HCT116 (cell line): ENCODE measurements at regions not wholly inside any gene's neighbourhood (a gene's known extent, or its start where the extent isn't known, plus 50 kb on each side); places are given as distances from the start of the nearest gene placed in this dataset.

Experiments used
- ATAC-seq: fragments of 200-7000 bp; cut with Tn5 transposase; 2 replicates; pipeline ENCODE4 v1.9.1; 2020; ENCODE audit warnings: mild to moderate bottlenecking, moderate library complexity
- BruUV-seq: library from RNA; stranded (reverse); fragments of 400-500 nt; replicated peaks from 2 replicates; lab custom pipeline; 2021; lab: Mats Ljungman, UMichigan
- CTCF ChIA-PET: fragments of 300-600 bp; sonication (Branson Sonifier 250); formaldehyde crosslinking; loops from one replicate; lab custom pipeline; 2021; ENCODE audit warnings: antibody characterized with exemption; lab: Charles Lee
- POLR2A ChIA-PET: fragments of 300-600, 350-600 bp; sonication (Branson Sonifier 250); formaldehyde crosslinking; loops from one replicate; lab custom pipeline; 2021; ENCODE audit warnings: antibody characterized with exemption; lab: Charles Lee
- RAD21 ChIA-PET, 2 experiments: fragments of 300-600 bp; sonication (Branson Sonifier 250); formaldehyde crosslinking; loops; one replicate each; lab custom pipeline; 2023; ENCODE audit warnings: low total read pairs in 2 of 2; ENCODE audit not compliant: uncharacterized antibody in 2 of 2, unreplicated experiment in 2 of 2, low non-redundant PET in 1 of 2; lab: Charles Lee
- DNase-seq: peaks from one replicate; pipeline ENCODE4 v3.0.0-alpha.2; 2010; ENCODE audit warnings: low read depth, low spot score
- H2AFZ ChIP-seq: fragments of 200-600 bp; shearing (Covaris generic), sonication (generic); 2 replicates; pipeline ENCODE4 v1.6.1; 2017; ENCODE audit warnings: low read depth, mixed run types, mixed read lengths, antibody characterized with exemption, low read length; ENCODE audit not compliant: poor library complexity, severe bottlenecking
- H3K27ac ChIP-seq: 2 replicates; pipeline ENCODE4 v1.5.1; 2012; ENCODE audit warnings: low read depth, low read length
- H3K27me3 ChIP-seq: fragments of 200-600 bp; sonication (generic); 2 replicates; pipeline ENCODE4 v1.6.1; 2016; ENCODE audit warnings: mixed run types, low read length, mixed read lengths; ENCODE audit not compliant: insufficient read depth
- H3K36me3 ChIP-seq, 2 experiments: fragments of 200-500 bp in 1 of 2; fragments of 200-600 bp in 1 of 2; sonication (Bioruptor generic) in 1 of 2; sonication (generic) in 1 of 2; 2 replicates each; pipeline versions ENCODE4 v1.5.1 to v1.6.1; 2014 to 2016; ENCODE audit warnings: low read length in 2 of 2, inconsistent platforms in 1 of 2, mixed read lengths in 1 of 2, mixed run types in 1 of 2; ENCODE audit not compliant: insufficient read depth in 2 of 2, control insufficient read depth in 1 of 2
- H3K4me1 ChIP-seq, 2 experiments: fragments of 200-600 bp in 1 of 2; sonication (generic) in 1 of 2; 2 replicates each; pipeline versions ENCODE4 v1.5.1 to v1.6.1; 2012 to 2017; ENCODE audit warnings: low read length in 2 of 2, inconsistent platforms in 1 of 2, mild to moderate bottlenecking in 1 of 2, mixed read lengths in 1 of 2, mixed run types in 1 of 2, moderate library complexity in 1 of 2; ENCODE audit not compliant: insufficient read depth in 2 of 2, control insufficient read depth in 1 of 2
- H3K4me2 ChIP-seq: fragments of 200-600 bp; sonication (generic); 2 replicates; pipeline ENCODE4 v1.6.1; 2017; ENCODE audit warnings: mixed run types, low read length, mixed read lengths
- H3K4me3 ChIP-seq, 2 experiments: fragments of 200-600 bp in 1 of 2; sonication (generic) in 1 of 2; replicated peaks in 1 of 2; 2 replicates each; pipeline ENCODE4 v1.5.1; 2011 to 2016; ENCODE audit warnings: low read length in 2 of 2, control low read depth in 1 of 2, low read depth in 1 of 2, mild to moderate bottlenecking in 1 of 2, mixed read lengths in 1 of 2, mixed run types in 1 of 2
- H3K79me2 ChIP-seq: fragments of 200-600 bp; sonication (generic); 2 replicates; pipeline ENCODE4 v1.6.1; 2017; ENCODE audit warnings: mild to moderate bottlenecking, mixed run types, low read length, moderate library complexity, mixed read lengths; ENCODE audit not compliant: insufficient read depth
- H3K9ac ChIP-seq: fragments of 200-600 bp; sonication (generic); 2 replicates; pipeline ENCODE4 v1.6.1; 2016; ENCODE audit warnings: low read length, mixed read lengths
- H3K9me2 ChIP-seq: fragments of 200-600 bp; sonication (generic), shearing (Covaris generic); 2 replicates; pipeline ENCODE4 v1.6.1; 2017; ENCODE audit warnings: mixed run types, mild to moderate bottlenecking, moderate library complexity; ENCODE audit not compliant: insufficient read depth
- H3K9me3 ChIP-seq, 2 experiments: fragments of 200-500 bp in 1 of 2; fragments of 200-600 bp in 1 of 2; sonication (Bioruptor generic) in 1 of 2; sonication (generic) in 1 of 2; 2 replicates each; pipeline ENCODE4 v1.6.1; 2014 to 2017; ENCODE audit warnings: low read length in 2 of 2, mixed read lengths in 2 of 2, inconsistent platforms in 1 of 2, low read depth in 1 of 2, mild to moderate bottlenecking in 1 of 2, mixed run types in 1 of 2, moderate library complexity in 1 of 2; ENCODE audit not compliant: control insufficient read depth in 1 of 2, insufficient read depth in 1 of 2
- H4K20me1 ChIP-seq: fragments of 200-600 bp; sonication (generic), shearing (Covaris generic); 2 replicates; pipeline ENCODE4 v1.6.1; 2017; ENCODE audit warnings: mixed run types, mild to moderate bottlenecking, moderate library complexity; ENCODE audit not compliant: insufficient read depth
- CBX3 ChIP-seq: IDR thresholded peaks from 2 replicates; pipeline ENCODE4 v1.6.1; 2012; ENCODE audit warnings: low read depth
- EGR1 ChIP-seq: IDR thresholded peaks from 2 replicates; pipeline ENCODE4 v1.6.1; 2012; ENCODE audit warnings: low read depth
- ELF1 ChIP-seq: IDR thresholded peaks from 2 replicates; pipeline ENCODE4 v1.6.1; 2012; ENCODE audit warnings: low read depth, borderline replicate concordance
- EZH2 ChIP-seq: fragments of 200-600 bp; sonication (generic); IDR thresholded peaks from 2 replicates; pipeline ENCODE4 v1.6.1; 2017; ENCODE audit warnings: antibody characterized with exemption, mixed run types
- EZH2phosphoT487 ChIP-seq: fragments of 200-600 bp; IDR thresholded peaks from 2 replicates; pipeline ENCODE4 v1.6.1; 2018; ENCODE audit warnings: antibody characterized with exemption, borderline replicate concordance
- FOSL1 ChIP-seq: IDR thresholded peaks from 2 replicates; pipeline ENCODE4 v1.6.1; 2012; ENCODE audit warnings: low read depth
- JUND ChIP-seq: IDR thresholded peaks from 2 replicates; pipeline ENCODE4 v1.6.1; 2012
- POLR2A ChIP-seq: IDR thresholded peaks from 2 replicates; pipeline ENCODE4 v1.7.0; 2011; ENCODE audit warnings: borderline replicate concordance; ENCODE audit not compliant: insufficient read depth, insufficient read length; ENCODE audit errors: extremely low read depth
- RAD21 ChIP-seq: IDR thresholded peaks from 2 replicates; pipeline ENCODE4 v1.6.1; 2012; ENCODE audit warnings: low read depth, mild to moderate bottlenecking
- SIN3A ChIP-seq: IDR thresholded peaks from 2 replicates; pipeline ENCODE4 v1.6.1; 2012; ENCODE audit warnings: low read depth
- SP1 ChIP-seq: IDR thresholded peaks from 2 replicates; pipeline ENCODE4 v1.6.1; 2012; ENCODE audit warnings: low read depth
- TCF7L2 ChIP-seq: IDR thresholded peaks from 2 replicates; pipeline ENCODE4 v1.7.0; 2011; ENCODE audit warnings: borderline replicate concordance, inconsistent platforms; ENCODE audit not compliant: insufficient read depth, insufficient read length; ENCODE audit errors: extremely low read depth
- ZFX ChIP-seq: fragments of 450-650 bp; IDR thresholded peaks from 2 replicates; pipeline ENCODE4 v1.6.1; 2017
- intact Hi-C: fragments of 100-400 bp; cut with micrococcal nuclease; formaldehyde crosslinking; loops from 2 replicates; pipeline ENCODE4 v1.10.0; 2022
- TF ChIP-seq, protein P1 (sequence below): IDR thresholded peaks from 2 replicates; pipeline ENCODE4 v1.6.1; 2011; ENCODE audit warnings: mild to moderate bottlenecking, low read length, moderate library complexity; ENCODE audit not compliant: insufficient replicate concordance; ENCODE audit errors: extremely low read depth
- TF ChIP-seq, protein P2 (sequence below): IDR thresholded peaks from 2 replicates; pipeline ENCODE4 v1.6.1; 2012
- TF ChIP-seq, protein P3 (sequence below): IDR thresholded peaks from 2 replicates; pipeline ENCODE4 v1.6.1; 2012

DNA sequence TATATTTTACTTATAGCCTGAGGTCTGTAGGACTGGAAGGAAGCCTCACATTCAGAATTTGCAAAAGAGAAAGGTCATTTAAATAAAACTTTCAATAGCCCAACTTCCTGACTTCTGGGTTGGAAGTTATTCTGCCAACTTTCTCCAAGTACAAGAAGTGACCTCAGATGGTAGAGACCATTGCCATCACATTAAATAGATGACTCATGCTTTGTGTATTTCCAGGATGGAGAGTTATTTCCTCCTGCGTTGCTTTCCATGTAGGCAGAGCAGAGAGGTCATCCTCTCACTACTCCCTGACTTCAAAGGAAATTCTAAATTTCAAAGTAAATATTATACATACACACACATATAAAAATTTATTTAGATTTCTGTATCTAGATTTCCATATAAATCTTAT, 73.0 kb upstream of the NR3C2 start:
- intact Hi-C loops, result no loop called here
- POLR2A ChIA-PET, result no interaction called here

DNA sequence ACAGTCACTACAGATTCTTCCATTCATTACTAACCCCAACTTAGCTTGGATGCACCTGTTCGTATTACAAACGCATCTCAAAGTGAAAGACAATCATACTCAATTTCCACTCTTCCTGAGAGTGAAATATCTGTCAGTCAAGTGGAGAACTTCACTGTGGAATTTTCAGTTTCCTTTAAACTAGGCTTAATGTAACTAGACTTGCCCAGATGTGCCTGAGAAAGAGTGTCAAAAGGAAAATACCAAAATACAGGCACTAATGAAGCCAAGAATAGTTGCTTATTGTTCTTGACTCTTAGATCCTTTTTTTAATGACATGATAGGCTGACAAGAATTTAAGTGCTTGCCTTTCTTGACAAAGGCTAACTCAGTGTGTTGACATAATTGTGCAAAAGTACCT, 72.4 kb upstream of the NR3C2 start:
- H3K36me3 ChIP-seq, result no peaks in the 10 kb centered on the region
- H3K27me3 ChIP-seq, result no peaks in the 10 kb centered on the region
- no peaks in the 10 kb centered on the region for H4K20me1 ChIP-seq
- H3K27ac ChIP-seq, result no peak overlapping the region
- peak overlapping the region; percentile 51 for H3K4me2 ChIP-seq
- no peak for ATAC-seq
- BruUV-seq, result no TSS peak
- ChIA-PET CTCF (no interaction called here), POLR2A (no interaction called here), RAD21 (no interaction called here)
- H3K4me3 ChIP-seq, result no peak overlapping the region
- intact Hi-C loops, result no loop called here
- H3K9me2 ChIP-seq, result no peaks in the 10 kb centered on the region
- H3K9ac ChIP-seq, result no peak overlapping the region
- TF ChIP-seq EGR1, result no peak
- no peak for TF ChIP-seq EZH2
- TF ChIP-seq ZFX, result no peak
- TF ChIP-seq RAD21, result no peak
- TF ChIP-seq ELF1, result no peak
- TF ChIP-seq, protein P1, sequence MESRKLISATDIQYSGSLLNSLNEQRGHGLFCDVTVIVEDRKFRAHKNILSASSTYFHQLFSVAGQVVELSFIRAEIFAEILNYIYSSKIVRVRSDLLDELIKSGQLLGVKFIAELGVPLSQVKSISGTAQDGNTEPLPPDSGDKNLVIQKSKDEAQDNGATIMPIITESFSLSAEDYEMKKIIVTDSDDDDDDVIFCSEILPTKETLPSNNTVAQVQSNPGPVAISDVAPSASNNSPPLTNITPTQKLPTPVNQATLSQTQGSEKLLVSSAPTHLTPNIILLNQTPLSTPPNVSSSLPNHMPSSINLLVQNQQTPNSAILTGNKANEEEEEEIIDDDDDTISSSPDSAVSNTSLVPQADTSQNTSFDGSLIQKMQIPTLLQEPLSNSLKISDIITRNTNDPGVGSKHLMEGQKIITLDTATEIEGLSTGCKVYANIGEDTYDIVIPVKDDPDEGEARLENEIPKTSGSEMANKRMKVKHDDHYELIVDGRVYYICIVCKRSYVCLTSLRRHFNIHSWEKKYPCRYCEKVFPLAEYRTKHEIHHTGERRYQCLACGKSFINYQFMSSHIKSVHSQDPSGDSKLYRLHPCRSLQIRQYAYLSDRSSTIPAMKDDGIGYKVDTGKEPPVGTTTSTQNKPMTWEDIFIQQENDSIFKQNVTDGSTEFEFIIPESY, result no peak
- TF ChIP-seq EZH2phosphoT487, result no peak
- TF ChIP-seq POLR2A, result no peak
- TF ChIP-seq, protein P2, sequence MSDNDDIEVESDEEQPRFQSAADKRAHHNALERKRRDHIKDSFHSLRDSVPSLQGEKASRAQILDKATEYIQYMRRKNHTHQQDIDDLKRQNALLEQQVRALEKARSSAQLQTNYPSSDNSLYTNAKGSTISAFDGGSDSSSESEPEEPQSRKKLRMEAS, result no peak
- no peaks in the 10 kb centered on the region for H3K9me3 ChIP-seq
- H3K4me1 ChIP-seq, result peaks cover 0 to 20% of the 10 kb centered on the region in 2 experiments; a peak in 2 of 4 replicates
- no peak for DNase-seq
- H3K79me2 ChIP-seq, result no peaks in the 10 kb centered on the region
- peak overlapping the region; percentile 48 for H2AFZ ChIP-seq

More for the DNA sequence above, 73.0 kb upstream of the NR3C2 start:
- H2AFZ ChIP-seq, result peak overlapping the region; percentile 48
- H3K79me2 ChIP-seq, result no peaks in the 10 kb centered on the region
- TF ChIP-seq SIN3A (no peak), JUND (peak; percentile 71), TCF7L2 (peak; percentile 35), FOSL1 (peak; percentile 56), CBX3 (peak; percentile 52; the same call in 1 of the 2 replicates), SP1 (peak; percentile 48), EZH2 (no peak)
- TF ChIP-seq, protein P2, result no peak
- TF ChIP-seq, protein P3, sequence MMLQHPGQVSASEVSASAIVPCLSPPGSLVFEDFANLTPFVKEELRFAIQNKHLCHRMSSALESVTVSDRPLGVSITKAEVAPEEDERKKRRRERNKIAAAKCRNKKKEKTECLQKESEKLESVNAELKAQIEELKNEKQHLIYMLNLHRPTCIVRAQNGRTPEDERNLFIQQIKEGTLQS, result no peak
- H4K20me1 ChIP-seq, result no peaks in the 10 kb centered on the region
- no TSS peak for BruUV-seq
- H3K4me1 ChIP-seq, result peaks cover 0 to 20% of the 10 kb centered on the region in 2 experiments; a peak in 2 of 4 replicates
- H3K27ac ChIP-seq, result no peak overlapping the region
- H3K9me3 ChIP-seq, result no peaks in the 10 kb centered on the region
- H3K36me3 ChIP-seq, result no peaks in the 10 kb centered on the region
- no peak overlapping the region for H3K4me3 ChIP-seq
- ChIA-PET CTCF (no interaction called here), RAD21 (no interaction called here)
- H3K27me3 ChIP-seq, result no peaks in the 10 kb centered on the region
- peak overlapping the region; percentile 47; the same call in 1 of the 2 replicates for H3K4me2 ChIP-seq
- H3K9me2 ChIP-seq, result no peaks in the 10 kb centered on the region
- no peak overlapping the region for H3K9ac ChIP-seq
- DNase-seq (peak; percentile 21), ATAC-seq (peak; percentile 83)
